HPDE6-E6E7 (cell line): ENCODE measurements at regions not wholly inside any gene's neighbourhood (a gene's known extent, or its start where the extent isn't known, plus 50 kb on each side); places are given as distances from the start of the nearest gene placed in this dataset.
"Not testable (repeated sequence)": the region's sequence is repeated elsewhere in the genome, so short reads cannot be mapped to it uniquely, and the experiment has no call there.

Source experiments
- DNase-seq: peaks from one replicate; pipeline ENCODE4 v3.0.0; 2011; ENCODE audit warnings: missing footprints; ENCODE audit errors: extremely low spot score

GRCh38 chr4:189810318-189811181 is 130.1 kb upstream of the FRG1 start:
- not testable (repeated sequence) for DNase-seq

GRCh38 chr4:189815404-189816192 is 125.1 kb upstream of the FRG1 start:
- DNase-seq = no peak

GRCh38 chr4:189822326-189822725 is 118.3 kb upstream of the FRG1 start:
- DNase-seq = no peak

GRCh38 chr4:189823591-189823990 is 117.1 kb upstream of the FRG1 start:
- DNase-seq = no peak

- DNase-seq = no peak
These were observed 115.2 kb upstream of the FRG1 start for GRCh38 chr4:189825466-189825865.

GRCh38 chr4:189826657-189827056 is 114.0 kb upstream of the FRG1 start:
- DNase-seq = no peak

- no peak for DNase-seq
These were observed 112.5 kb upstream of the FRG1 start for GRCh38 chr4:189828081-189828697.

GRCh38 chr4:189832528-189832927 is 108.1 kb upstream of the FRG1 start:
- DNase-seq = no peak

- no peak for DNase-seq
These were observed 106.1 kb upstream of the FRG1 start for GRCh38 chr4:189834616-189835015.

- no peak for DNase-seq
These were observed 105.2 kb upstream of the FRG1 start for GRCh38 chr4:189835505-189835904.

GRCh38 chr4:189837471-189837870 is 103.2 kb upstream of the FRG1 start:
- DNase-seq = no peak

GRCh38 chr4:189838821-189839497 is 101.7 kb upstream of the FRG1 start:
- no peak for DNase-seq

GRCh38 chr4:189840356-189840755 is 100.3 kb upstream of the FRG1 start:
- DNase-seq = no peak

- no peak for DNase-seq
These were observed 97.2 kb upstream of the FRG1 start for GRCh38 chr4:189843413-189844009.

GRCh38 chr4:189845145-189845846 is 95.4 kb upstream of the FRG1 start:
- DNase-seq = no peak

- DNase-seq = not testable (repeated sequence)
These were observed 94.6 kb upstream of the FRG1 start for GRCh38 chr4:189846094-189846493.

- DNase-seq = not testable (repeated sequence)
These were observed 94.1 kb upstream of the FRG1 start for GRCh38 chr4:189846608-189847007.

- not testable (repeated sequence) for DNase-seq
These were observed 92.0 kb upstream of the FRG1 start for GRCh38 chr4:189848672-189849071.

GRCh38 chr4:189850239-189850856 is 90.3 kb upstream of the FRG1 start:
- DNase-seq = no peak

- DNase-seq = no peak
These were observed 82.2 kb upstream of the FRG1 start for GRCh38 chr4:189858435-189858834.
